ENCODE measurements at regions not wholly inside any gene's neighbourhood (a gene's known extent, or its start where the extent isn't known, plus 50 kb on each side); places are given as distances from the start of the nearest gene placed in this dataset.

- TF ChIP-seq, protein P1, sequence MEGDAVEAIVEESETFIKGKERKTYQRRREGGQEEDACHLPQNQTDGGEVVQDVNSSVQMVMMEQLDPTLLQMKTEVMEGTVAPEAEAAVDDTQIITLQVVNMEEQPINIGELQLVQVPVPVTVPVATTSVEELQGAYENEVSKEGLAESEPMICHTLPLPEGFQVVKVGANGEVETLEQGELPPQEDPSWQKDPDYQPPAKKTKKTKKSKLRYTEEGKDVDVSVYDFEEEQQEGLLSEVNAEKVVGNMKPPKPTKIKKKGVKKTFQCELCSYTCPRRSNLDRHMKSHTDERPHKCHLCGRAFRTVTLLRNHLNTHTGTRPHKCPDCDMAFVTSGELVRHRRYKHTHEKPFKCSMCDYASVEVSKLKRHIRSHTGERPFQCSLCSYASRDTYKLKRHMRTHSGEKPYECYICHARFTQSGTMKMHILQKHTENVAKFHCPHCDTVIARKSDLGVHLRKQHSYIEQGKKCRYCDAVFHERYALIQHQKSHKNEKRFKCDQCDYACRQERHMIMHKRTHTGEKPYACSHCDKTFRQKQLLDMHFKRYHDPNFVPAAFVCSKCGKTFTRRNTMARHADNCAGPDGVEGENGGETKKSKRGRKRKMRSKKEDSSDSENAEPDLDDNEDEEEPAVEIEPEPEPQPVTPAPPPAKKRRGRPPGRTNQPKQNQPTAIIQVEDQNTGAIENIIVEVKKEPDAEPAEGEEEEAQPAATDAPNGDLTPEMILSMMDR (IDR thresholded peaks at IDR 0.05; ENCODE audit: low read depth, low read length, missing control alignments): no peak
- no peak for DNase-seq (ENCODE audit: low read depth)
- in situ Hi-C loops (cut with HindIII; ENCODE audit: low sequenced_read_pairs): no loop called here
- no peak overlapping the region for H3K4me3 ChIP-seq (ENCODE audit: low read depth, low read length)
Observed at GRCh38 chr16:55107851-55108250, 177.2 kb downstream of the IRX5 start.

GRCh38 chr16:55113210-55113609, 182.5 kb downstream of the IRX5 start:
- in situ Hi-C loops (cut with HindIII; ENCODE audit: low sequenced_read_pairs): no loop called here
- H3K4me3 ChIP-seq (ENCODE audit: low read depth, low read length): no peak overlapping the region
- DNase-seq (ENCODE audit: low read depth): no peak
- TF ChIP-seq, protein P1 (IDR thresholded peaks at IDR 0.05; ENCODE audit: low read depth, low read length, missing control alignments): no peak

DNA sequence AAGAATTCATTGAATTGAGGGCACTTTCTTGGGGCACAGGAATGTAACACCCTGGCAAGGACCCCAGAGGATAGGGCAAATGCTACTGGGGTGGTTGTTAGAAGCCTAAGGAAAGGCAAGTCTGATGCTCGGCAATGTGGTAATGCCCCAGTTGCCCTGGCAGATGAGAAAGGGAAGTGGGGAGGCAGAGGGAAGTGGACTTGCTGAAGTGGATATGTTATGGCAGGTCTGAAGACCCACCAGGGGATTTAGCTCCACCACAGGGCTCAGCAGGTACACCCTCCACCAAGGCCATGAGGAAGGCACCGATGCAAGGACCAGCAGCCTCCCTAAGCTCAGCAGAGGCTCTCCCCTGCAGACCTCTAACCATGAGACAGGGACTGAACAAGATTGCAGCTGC, 184.8 kb downstream of the IRX5 start:
- H3K4me3 ChIP-seq (ENCODE audit: low read depth, low read length): no peak overlapping the region
- in situ Hi-C loops (cut with HindIII; ENCODE audit: low sequenced_read_pairs): no loop called here
- TF ChIP-seq, protein P1 (IDR thresholded peaks at IDR 0.05; ENCODE audit: low read depth, low read length, missing control alignments): no peak
- no peak for DNase-seq (ENCODE audit: low read depth)

- TF ChIP-seq, protein P1 (IDR thresholded peaks at IDR 0.05; ENCODE audit: low read depth, low read length, missing control alignments): no peak
- in situ Hi-C loops (cut with HindIII; ENCODE audit: low sequenced_read_pairs): no loop called here
- peak; percentile 16 for DNase-seq (ENCODE audit: low read depth)
- no peak overlapping the region for H3K4me3 ChIP-seq (ENCODE audit: low read depth, low read length)
Observed at GRCh38 chr16:55116165-55116920, 185.7 kb downstream of the IRX5 start.

DNA sequence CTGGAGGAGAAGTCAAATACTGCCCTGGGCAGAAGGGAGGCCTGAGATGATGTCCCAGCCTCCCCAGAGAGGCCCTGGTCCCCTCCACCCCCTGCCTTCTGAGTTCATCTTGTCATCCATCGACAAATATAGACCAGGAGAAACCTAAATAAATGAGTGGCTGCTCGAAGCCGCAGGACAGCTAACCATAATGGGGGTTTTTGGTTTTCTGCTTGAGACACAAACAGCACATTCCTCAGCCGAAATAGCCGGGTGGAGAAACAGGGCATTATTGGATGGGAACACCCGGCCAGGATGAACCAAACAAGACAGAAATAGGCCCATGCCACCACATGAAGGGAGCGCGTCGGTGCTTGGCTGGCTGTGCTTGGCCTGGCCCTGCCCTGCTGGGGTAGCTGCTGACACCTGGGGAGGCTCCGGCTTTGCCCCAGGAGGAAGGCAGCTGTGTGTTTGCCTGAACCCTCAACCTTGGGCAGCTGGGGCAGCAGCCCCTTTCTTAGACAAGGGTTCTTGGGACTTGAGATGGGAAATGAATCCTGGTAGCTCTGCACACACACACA, 188.1 kb downstream of the IRX5 start:
- in situ Hi-C loops (cut with HindIII; ENCODE audit: low sequenced_read_pairs): no loop called here
- no peak for DNase-seq (ENCODE audit: low read depth)
- H3K4me3 ChIP-seq (ENCODE audit: low read depth, low read length): no peak overlapping the region
- TF ChIP-seq, protein P1 (IDR thresholded peaks at IDR 0.05; ENCODE audit: low read depth, low read length, missing control alignments): no peak

GRCh38 chr16:55120408-55120807, 189.7 kb downstream of the IRX5 start:
- no peak overlapping the region for H3K4me3 ChIP-seq (ENCODE audit: low read depth, low read length)
- in situ Hi-C loops (cut with HindIII; ENCODE audit: low sequenced_read_pairs): no loop called here
- TF ChIP-seq, protein P1 (IDR thresholded peaks at IDR 0.05; ENCODE audit: low read depth, low read length, missing control alignments): no peak
- DNase-seq (ENCODE audit: low read depth): no peak

Data from astrocyte of the cerebellum (primary cell).